ENCODE measurements at regions not wholly inside any gene's neighbourhood (a gene's known extent, or its start where the extent isn't known, plus 50 kb on each side); places are given as distances from the start of the nearest gene placed in this dataset.

DNA sequence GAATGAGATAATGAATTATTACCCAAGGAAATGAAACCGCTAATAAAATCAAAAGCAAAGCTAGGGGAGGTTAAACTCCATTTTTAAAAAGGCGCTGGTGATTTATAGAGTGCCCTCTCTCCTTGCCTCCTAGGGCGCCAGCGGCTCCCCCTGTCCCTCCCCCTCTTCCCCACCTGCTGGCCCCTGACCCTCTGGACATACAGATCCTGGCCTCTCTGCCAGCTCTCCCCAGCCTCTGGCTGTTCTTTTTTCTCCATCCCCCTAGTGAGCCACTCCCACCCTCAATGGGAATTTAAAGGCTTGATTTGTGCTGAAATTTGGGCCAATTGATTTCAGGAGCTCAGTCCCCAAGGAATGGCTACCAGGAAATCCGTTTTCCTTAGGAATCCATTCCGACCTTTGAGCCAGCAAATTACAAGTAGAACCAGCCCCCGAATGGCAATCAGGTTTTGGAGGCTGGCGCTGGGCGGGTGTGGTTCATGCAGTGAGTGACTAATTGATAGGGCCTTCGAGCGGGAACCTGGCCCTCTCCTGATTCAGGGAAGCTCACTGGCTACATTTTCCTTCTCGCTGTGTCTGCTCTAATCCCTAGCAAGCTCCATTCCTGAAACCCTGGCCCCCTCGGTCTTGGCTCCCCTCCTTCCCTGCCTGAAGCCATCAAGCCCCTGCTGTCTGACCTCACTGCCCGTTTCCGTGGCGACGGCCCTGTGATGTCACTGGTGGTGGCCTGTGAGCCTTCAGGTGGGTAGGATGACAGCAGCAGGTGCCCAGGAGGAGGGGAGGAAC lies 141.9 kb upstream of the SDK2 start:
- peak; percentile 27 for DNase-seq

DNA sequence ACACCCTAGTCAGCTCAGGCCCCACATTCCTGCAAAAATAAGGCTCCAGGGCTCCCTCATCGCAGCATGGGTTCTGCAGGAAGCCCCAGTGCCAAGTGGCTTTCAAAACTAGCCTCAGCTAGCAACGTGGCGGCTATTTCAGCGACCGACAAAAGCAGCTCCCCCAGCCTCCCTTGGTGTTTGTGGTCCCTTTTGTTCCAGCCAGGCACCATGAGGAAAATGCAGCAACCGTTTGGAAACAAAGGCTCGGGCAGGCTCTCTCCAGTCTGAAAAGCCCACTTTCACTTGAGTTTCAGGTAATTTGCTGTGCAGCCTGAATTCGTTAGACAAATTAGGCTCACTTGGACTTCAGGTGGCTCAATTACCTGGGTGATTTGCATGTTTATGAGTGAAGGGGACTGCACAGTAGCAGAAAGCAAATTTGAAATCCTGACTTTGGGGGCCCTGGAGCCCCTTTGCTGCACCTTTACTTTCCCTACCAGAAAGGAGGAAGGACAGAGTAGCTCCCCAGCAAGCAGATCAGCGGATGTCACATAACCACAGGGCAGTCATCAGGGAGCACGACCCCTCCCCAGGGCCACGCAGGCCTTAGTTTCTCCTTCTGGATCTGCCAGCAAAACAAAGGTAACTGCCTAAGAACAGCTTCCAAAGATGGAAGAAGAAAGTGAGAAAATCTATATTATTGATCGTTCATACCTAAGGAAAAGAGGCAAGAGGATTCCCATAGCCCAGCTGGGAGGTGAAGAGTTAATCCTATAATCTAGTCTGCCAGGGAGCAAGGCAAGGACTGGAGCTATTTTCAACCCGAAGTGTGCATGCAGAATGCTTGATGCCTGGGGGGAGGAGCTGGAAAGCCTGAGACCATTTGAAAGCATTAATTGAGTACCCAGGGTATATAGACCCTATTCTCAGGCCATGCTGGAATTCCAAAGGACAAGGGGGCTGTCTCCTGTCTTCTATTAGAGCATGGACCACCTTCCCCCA lies 143.1 kb upstream of the SDK2 start:
- DNase-seq: no peak

DNA sequence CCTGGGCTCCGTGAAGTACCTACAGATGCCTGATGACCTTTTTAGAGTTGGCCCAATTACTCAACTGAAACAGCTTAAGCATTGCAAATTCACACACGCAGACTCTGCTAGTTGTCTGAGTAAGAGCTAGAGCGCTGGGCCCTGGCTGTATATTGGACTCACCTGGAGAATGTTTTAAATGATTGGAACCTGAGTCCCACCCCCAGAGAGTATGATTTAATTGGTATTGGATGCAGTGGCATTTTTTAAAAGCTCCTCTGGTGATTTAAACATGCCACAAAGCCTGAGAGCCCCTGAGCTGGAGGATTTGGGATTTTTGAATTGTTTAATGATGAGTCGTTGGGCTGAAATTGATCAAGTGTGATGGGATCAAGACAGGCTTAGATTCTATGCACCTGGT lies 143.9 kb upstream of the SDK2 start:
- no peak for DNase-seq

DNA sequence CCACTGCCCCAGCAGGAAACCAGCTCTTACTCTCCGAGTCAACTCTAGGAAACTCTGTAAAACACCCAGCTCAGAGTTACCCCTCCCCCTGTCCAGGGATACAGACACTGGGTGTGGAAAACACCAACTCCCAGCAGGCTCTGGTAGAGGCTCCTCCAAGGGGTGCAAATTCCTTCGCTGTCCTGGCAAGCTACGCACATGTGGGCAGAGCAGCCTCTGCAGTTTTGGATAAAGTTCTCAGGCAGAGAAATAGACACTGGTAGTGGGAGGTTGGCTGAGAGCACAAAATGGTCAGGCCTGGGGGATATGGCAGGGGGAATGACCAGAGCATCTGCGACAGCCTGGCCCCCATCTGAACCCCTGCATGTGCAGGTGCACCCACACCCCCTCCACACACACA lies 146.9 kb upstream of the SDK2 start:
- no peak for DNase-seq

DNA sequence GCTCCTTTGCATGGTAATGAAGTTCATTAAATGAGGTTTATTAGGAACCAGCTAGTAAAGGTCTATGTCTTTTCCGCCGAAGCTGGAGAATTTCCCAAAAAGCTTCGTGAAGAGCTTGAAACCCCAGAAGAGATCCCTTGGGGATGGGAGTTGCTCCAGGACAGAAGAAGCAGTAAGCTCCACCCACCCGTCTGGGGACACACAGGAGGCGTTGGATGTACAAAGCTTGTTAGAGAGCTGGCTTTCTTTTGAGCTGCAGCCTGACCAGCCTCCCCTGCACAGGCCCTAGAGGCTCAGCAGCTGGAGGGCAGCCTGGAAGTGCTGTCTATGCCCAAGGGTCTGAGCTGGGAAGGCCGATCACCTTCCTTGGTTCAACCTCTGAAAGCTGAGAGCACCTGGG lies 147.4 kb upstream of the SDK2 start:
- DNase-seq: no peak

DNA sequence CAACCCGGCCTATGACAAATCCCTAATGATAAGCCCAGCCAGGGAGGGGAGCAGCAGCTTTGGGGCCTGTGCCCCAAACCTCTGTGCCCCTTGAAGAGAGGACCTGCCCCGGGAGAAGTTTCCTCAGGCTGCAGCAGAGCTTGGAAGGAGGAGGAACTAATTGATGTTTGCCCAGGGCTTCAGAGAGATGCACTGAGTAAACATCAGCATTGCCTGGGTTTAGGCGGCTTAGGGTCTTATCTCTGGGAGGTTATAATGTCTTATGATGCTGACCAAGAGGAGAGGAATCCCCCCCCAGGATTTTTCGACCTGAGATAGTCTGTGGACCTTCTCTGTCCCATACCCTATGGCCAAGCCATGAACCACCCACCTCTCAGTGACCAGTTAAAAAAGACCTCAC lies 148.7 kb upstream of the SDK2 start:
- no peak for DNase-seq

DNA sequence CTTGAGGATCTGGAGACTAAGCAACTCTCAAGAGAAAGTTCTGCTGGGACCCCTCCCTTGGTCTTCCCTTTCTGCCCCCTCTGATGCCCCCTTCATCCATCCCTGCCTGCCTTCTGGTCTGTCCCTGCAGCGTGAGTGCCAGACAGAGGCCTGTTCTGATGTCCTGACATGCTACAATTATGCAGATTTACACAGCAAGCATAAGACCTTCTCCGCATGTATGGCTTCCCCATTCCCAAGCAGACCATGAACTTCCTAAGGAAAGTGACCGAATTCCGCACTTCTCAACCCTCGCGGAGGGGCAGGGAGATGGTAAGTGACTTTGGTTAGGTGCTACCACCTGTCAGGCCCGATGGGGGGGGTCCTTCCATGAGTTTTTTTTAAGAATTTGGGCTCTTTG lies 150.1 kb upstream of the SDK2 start:
- no peak for DNase-seq

DNA sequence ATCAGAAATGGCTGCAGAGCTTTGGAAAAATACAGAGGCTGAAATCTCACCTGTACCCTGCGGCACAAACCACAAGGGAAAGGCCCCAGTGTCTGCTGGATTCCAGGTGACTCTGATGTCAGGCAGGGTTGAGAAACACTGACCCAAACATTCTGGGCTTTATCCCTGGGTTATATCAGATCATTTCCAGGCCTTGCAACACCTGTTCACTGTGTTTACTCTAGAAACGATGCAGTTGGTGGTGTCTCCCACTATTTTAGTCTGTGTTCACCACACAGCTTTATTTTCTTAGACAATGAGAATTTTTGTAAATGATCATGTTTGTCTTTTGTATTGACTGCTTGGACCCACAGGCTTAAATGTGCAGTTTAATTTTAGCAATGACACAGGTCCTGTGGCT lies 151.5 kb upstream of the SDK2 start:
- no peak for DNase-seq

DNA sequence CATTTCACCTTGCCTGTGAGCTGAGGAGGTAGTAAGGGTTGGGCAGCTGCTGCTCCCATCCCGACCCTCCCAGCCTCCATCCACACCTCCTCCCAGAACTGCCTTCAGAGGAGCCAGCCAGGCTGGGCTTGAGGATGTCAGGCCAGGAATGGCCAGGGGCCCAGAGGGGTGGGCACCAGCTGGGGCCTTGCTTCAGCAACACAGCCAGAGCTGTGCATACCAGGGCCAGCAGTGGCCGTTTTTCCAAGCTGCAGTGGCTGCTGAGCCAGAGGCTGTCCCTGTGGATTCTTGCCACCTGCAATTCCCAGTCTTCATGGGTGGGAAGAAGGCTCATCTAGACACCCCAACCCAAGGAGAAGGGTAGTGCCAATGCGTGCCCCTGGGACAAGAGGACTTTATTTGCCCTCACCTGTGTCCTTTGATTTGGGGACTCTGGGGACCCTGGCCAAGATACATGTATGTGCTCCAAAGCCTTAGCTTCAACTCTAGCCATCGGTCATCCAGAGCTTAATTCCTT lies 153.4 kb upstream of the SDK2 start:
- DNase-seq: no peak

DNA sequence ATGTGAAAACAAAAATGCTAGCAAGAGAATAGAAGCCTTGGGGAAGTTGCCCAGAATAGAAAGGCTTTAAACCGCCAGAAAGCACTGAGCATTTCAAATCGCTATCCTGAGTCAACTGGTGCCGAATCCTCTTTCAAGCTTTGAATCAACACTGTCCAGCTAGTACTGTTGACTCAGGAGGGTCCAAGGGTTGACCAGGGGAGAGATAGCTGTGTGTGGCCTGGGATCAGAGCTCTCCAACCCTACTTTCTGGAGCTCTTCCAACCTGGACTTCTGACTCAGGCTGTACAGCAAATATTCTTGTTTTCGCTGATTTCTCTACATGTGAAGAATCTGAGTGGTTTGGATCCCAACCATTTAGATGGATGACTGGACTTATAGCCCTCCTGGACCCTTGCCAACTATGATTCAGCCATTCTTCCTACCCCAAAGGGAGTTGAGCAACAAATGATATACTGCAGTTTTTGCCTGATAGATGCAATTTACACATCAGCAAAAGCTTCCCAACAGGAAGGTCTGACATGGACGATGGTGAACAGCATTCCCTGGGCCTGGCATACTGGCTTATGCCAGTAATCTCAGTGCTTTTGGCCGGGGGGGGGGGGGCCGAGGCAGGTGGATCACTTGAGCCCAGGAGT lies 154.0 kb upstream of the SDK2 start:
- DNase-seq: no peak

DNA sequence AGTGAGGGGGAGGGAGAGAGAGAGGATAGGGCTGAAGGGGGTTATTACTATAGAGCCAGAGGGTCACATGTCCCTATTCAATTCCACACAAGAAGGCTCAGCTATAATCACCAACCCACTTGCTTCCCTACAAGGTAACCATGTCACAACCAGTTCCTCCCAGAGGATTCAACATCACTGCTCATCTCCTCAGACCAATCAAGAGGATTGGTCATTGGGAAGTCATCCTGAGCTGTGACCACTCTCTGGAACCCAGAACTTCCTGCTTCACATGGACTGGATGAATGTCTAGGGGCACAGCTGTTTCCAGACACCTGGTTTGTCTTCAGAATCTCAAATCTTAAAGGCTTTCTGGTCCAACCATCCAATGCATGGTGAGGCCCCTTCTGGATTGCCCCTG lies 154.9 kb upstream of the SDK2 start:
- no peak for DNase-seq

DNA sequence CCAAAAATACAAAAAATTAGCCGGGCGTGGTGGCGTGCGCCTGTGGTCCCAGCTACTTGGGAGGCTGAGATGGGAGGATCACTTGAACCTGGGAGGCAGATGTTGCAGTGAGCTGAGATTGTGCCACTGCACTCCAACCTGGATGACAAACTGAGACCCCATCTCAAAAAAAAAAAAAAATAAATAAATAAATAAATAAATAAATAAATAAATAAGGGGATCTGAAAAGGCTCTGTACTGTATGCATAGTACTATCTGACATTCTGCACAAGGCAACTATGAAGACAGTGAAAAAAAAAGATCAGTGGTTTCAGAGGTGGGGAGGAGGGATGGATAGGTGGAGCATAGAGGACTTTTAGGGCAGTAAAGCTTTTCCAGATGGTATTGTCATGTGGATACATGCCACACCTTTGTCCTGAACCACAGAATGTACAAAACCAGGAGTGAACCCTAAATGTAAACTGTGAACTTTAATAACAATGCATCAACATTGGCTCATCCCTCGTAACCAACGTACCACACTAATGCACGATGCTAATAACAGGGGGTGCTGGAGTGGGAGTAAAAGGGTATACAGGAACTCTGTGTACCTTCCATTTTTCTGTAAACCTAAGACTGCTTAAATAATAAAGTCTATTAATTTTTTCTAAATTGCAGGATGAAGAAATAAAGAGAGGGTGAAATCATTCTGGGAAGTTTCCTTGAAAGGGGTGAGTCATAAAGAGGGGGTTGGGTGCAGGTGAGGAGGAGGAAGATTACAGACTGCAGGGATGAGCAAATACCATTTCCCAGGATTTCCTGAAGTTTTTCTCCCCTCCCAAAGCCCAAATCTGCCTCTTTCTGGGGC lies 155.8 kb upstream of the SDK2 start:
- no peak for DNase-seq

DNA sequence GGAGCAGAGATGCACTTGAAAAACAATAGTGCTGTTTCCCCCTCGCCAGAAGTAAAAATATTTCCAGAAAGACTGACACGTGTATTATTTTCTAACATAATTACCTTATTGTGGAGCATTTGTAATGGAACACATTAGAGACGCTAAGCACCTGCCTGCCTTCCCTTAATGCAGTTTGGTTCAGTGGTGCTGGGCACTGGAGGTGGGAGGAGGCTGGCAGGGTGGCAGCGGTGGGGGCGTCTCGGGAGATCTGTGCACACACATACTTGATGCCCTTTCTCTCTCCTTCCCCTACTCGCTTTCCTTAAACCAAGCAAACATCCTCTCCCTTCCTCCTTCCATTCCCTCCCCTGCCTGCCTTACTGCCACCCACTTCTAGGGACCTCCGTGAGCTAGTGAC lies 156.6 kb upstream of the SDK2 start:
- DNase-seq: no peak

DNA sequence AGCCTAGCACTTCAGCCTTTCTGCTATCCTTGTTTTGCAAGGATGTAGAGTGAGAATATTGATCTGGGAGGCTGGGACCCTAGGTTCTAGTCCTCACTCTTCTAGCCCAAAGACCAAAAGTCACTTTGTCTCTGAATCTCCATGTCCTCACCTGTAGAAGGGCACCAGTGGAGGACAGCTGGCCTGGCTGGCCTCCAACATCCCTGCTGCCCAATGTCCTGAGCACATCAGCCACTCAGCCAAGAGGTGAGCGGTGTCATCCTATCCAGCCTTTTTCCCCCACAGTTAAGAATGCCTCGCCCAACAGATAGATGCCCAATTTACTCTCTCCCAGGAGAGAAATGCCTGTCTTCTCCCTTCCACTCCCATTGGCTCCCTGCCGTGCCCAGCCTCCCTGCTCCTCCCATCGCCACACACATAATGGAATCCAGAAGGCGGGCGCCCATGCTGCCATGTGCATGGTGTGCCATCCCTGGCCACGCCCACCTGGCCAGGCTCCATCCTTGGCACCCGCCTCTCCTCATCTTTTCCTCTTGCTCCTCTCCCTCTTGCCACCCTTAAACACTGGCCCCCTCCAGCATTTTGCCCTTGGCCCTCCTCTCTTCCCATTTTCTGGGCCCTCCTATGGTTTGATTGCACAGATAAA lies 157.3 kb upstream of the SDK2 start:
- DNase-seq: no peak

DNA sequence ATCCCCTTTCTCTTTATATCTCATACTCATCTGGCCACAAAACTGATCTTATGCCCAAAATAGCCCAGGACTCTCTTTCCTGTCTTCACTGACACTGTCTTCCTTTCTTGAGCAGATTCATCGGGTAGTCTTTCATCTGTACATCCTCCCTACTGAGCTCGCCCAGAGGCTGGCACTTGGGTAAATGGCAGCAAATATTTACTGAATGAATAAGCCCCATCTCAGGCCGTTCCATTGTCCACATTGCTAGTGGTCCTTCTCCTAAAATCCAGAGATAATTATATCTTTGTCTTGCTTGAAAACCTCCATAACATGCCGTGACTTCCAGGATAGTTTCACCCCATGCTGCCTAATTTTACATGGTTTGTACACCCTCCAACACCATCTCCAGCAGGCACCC lies 158.1 kb upstream of the SDK2 start:
- no peak for DNase-seq

DNA sequence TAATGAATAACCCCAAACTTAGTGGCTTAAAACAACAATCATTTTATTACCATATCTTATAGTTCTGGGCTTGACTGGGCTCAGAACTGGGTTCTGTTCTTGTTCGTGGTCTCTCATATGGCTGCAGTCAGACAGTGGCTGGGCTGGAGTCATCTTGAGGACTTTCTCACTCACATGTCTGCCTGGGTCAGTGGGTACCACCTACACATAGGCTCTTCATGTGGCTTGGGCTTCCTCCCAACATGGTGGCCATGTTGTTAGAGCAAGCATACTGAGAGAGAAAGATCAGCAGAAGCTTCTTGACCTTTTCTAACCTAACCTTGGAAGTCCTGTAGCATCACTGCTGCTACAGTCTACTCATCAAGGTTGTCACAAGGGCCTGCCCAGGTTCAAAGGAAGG lies 158.6 kb upstream of the SDK2 start:
- no peak for DNase-seq

DNA sequence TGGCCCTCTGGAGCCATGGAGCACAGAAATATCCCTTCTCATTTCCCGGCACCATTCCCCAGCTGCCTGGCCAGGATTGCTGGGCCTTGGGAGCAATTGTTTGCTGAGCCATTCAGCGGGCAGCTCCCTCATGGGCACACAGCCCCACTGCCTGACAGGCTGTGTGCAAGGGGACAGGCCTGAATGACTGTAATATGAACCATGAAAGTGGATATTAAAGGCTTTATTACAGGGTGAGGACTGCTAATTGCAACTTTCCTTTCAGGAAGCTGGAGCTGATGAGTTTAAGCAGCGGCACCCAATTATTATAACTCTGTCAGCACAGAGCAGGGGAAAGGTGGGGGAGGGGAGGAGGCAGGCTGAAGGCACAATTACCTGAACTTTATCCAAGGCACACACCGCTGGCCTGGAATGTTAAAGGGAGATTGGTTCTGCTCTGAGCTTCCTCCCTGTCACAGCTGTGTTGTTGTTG lies 159.8 kb upstream of the SDK2 start:
- DNase-seq: no peak

DNA sequence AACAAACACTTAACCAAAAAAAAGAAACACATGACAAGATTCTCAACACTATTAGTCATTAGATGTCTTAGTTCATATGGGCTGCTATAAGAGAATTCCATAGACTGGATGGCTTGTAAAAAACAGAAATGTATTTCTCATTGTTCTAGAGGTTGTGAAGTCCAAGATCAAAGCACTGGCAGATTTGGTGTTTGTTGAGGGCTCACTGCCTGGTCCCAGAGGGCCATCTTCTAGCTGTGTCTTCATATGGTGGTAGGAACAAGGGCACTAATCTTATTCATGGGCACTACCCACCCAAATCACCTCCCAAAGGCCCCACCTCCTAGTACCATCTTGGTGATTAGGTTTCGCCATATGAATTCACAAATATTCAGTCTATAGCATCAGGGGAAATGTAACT lies 162.5 kb upstream of the SDK2 start:
- no peak for DNase-seq

DNA sequence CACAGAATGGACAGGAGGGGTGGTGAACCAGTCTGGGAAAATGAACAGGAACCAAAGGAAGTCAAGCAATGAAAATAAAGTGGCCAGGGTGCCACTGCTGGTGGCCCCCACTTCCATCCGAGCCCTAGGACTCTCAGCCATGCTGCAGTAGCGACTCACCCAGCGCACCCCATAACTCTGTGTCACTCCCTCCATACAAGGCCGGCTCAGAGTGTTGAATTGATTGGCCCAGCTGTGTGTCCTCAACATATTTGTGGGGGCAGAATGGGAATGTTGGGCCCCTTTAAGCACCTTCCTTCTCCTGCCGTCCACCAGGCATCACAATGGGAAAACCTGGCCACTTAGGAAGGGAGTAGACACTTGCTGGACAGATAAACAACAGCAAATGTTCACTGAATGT lies 169.0 kb upstream of the SDK2 start:
- no peak for DNase-seq

DNA sequence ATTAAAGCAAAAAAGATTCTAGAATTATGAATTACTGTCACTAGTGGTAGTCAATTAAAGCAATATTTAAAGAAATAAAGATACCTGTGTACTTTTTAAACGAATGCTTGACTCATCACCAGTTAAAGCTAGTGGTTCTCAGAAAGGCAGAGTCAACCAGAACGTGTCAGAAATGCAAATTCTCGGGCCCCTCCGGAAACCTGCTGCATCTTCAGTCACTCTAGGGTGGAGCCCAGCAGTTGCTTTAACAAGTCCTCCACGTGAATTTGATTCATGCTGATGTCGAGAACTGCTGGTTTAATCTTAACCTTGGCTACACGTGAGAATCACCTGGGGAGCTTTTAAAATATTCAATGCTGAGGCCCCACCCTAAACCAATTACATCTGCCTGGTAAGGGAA lies 169.8 kb upstream of the SDK2 start:
- DNase-seq: no peak

DNA sequence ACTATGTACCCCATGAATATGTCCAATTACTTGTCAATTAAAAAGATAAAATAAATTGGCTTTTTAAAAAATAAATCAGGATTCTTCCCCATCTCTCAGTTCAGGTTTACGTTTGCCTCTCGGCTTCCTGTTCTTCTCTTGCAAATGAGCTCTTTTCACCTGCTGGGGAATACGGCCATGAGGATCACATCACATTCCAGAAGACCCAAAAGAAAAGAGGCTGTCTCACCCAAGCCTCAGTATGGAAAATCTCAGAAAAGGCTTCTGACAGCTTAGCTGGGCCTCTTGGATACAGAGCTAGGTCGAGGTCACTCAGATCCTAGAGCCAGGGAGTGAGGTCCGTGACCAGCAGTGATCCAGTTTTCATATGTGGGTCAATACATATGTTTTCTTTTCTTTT lies 171.2 kb upstream of the SDK2 start:
- no peak for DNase-seq

All from stimulated activated CD8-positive, alpha-beta memory T cell treated with anti-CD3 and anti-CD28 coated beads, Interleukin-4, amount 100 ng/mL, for 48 hours (primary cell).